ENCODE measurements at regions not wholly inside any gene's neighbourhood (a gene's known extent, or its start where the extent isn't known, plus 50 kb on each side); places are given as distances from the start of the nearest gene placed in this dataset.
A peak's percentile ranks its signal among the peaks of the same experiment; 100 is the strongest.

GRCh38 chr1:99384021-99384420 is 119.7 kb downstream of the PLPPR4 start:
- Histone ChIP-seq H2AK5ac (ENCODE audit: low read depth, low read length) (no peak overlapping the region), H2AFZ (ENCODE audit: low read length) (peak overlapping the region; percentile 76; the same call in 1 of the 2 replicates)
- TF ChIP-seq CBX8 (IDR thresholded peaks at IDR 0.05; ENCODE audit: borderline replicate concordance, low read depth, low read length), result no peak
- TF ChIP-seq HDAC2 (IDR thresholded peaks at IDR 0.05; ENCODE audit: borderline replicate concordance in 1 of 2, low read depth in 2 of 2, low read length in 2 of 2), result no peak
- no peak for TF ChIP-seq KDM1A (IDR thresholded peaks at IDR 0.05; ENCODE audit: borderline replicate concordance, low read length)
- no peak for TF ChIP-seq EP300 (IDR thresholded peaks at IDR 0.05; ENCODE audit: borderline replicate concordance in 1 of 2, low read depth in 2 of 2, low read length in 2 of 2)
- no peak for TF ChIP-seq SRF (IDR thresholded peaks at IDR 0.05; ENCODE audit: low read depth, low read length)
- TF ChIP-seq BRCA1 (IDR thresholded peaks at IDR 0.05; ENCODE audit: low read depth, low read length), result no peak
- TF ChIP-seq CEBPB (IDR thresholded peaks at IDR 0.05; ENCODE audit: low read depth, low read length), result no peak
- TF ChIP-seq KDM4A (IDR thresholded peaks at IDR 0.05; ENCODE audit: low read depth, low read length, severe bottlenecking), result no peak
- no peak for TF ChIP-seq SP4 (IDR thresholded peaks at IDR 0.05; ENCODE audit: low read length)
- no peak for TF ChIP-seq USF2 (IDR thresholded peaks at IDR 0.05; ENCODE audit: low read length)
- no peak for TF ChIP-seq POLR2AphosphoS5 (IDR thresholded peaks at IDR 0.05; ENCODE audit: low read depth, low read length)
- no peak for TF ChIP-seq RAD21 (IDR thresholded peaks at IDR 0.05 in 1 of 2, conservative IDR thresholded peaks at IDR 0.05 in 1 of 2; ENCODE audit: low read depth in 2 of 2, low read length in 2 of 2)
- no peak for TF ChIP-seq SP1 (IDR thresholded peaks at IDR 0.05; ENCODE audit: low read depth, low read length)

More at GRCh38 chr1:99384021-99384420, 119.7 kb downstream of the PLPPR4 start:
- H3K79me2 ChIP-seq (ENCODE audit: control insufficient read depth in 1 of 2, insufficient read depth in 2 of 2, low read length in 2 of 2), result no peaks in the 10 kb centered on the region
- no peak overlapping the region for H2BK12ac ChIP-seq (ENCODE audit: low read depth, low read length)
- no peak overlapping the region for H2BK20ac ChIP-seq (ENCODE audit: low read length)
- no peak overlapping the region for H4K5ac ChIP-seq (ENCODE audit: insufficient read length, low read depth, low read length)
- H3K9ac ChIP-seq (replicated peaks in 1 of 4; ENCODE audit: extremely low read depth in 1 of 4, low read depth in 3 of 4, low read length in 3 of 4), result no peak overlapping the region
- H3K4me2 ChIP-seq (ENCODE audit: insufficient read depth in 1 of 2, low read depth in 2 of 2, low read length in 2 of 2), result no peak overlapping the region
- H3K23ac ChIP-seq (ENCODE audit: insufficient read length), result no peak overlapping the region
- no peaks in the 10 kb centered on the region for H3K23me2 ChIP-seq (ENCODE audit: low read depth, low read length)
- H3K18ac ChIP-seq (ENCODE audit: extremely low read depth, low read length), result no peak overlapping the region
- no peaks in the 10 kb centered on the region for H3K27me3 ChIP-seq (replicated peaks in 1 of 4; ENCODE audit: control insufficient read depth in 3 of 4, extremely low read depth in 1 of 4, insufficient read depth in 3 of 4, low read length in 3 of 4)
- H2BK120ac ChIP-seq (replicated peaks; ENCODE audit: low read depth, low read length), result no peak overlapping the region
- no peak overlapping the region for H2BK5ac ChIP-seq (ENCODE audit: low read depth, low read length)
- no peaks in the 10 kb centered on the region for H3K4me1 ChIP-seq (replicated peaks in 1 of 4; ENCODE audit: control insufficient read depth in 3 of 4, insufficient read depth in 4 of 4, low read length in 3 of 4)
- no peak overlapping the region for H4K8ac ChIP-seq (ENCODE audit: extremely low read depth, insufficient read depth, low read length)
- ChIA-PET CTCF (ENCODE audit: partially characterized antibody) (no interaction called here), POLR2A (ENCODE audit: partially characterized antibody) (no interaction called here)
- no peaks in the 10 kb centered on the region for H3K36me3 ChIP-seq (ENCODE audit: control insufficient read depth in 2 of 4, insufficient read depth in 4 of 4, low read length in 3 of 4)
- H3K9me3 ChIP-seq (ENCODE audit: insufficient read depth in 2 of 2, low read depth in 1 of 2, low read length in 1 of 2), result no peaks in the 10 kb centered on the region
- no peak overlapping the region for H3K56ac ChIP-seq (replicated peaks; ENCODE audit: insufficient read length, low read depth, low read length)
- no peak overlapping the region for H3K27ac ChIP-seq (ENCODE audit: low read depth, low read length)
- H3K14ac ChIP-seq (ENCODE audit: insufficient read length), result no peak overlapping the region
- H4K20me1 ChIP-seq (replicated peaks in 1 of 2; ENCODE audit: control insufficient read depth in 1 of 2, insufficient read depth in 2 of 2, low read length in 2 of 2), result no peaks in the 10 kb centered on the region
- no peak overlapping the region for H2BK15ac ChIP-seq (ENCODE audit: low read length)
- 86% methylated on average over 4 of the region's 4 CpGs; no CpG with 5 or more reads in 1 of the 2 experiments for WGBS, 2 experiments (ENCODE audit: extremely low coverage in 1 of 2, insufficient coverage in 1 of 2, insufficient read length in 1 of 2, insufficient replicate concordance in 2 of 2, low coverage in 1 of 2, low lambda C conversion rate in 2 of 2, missing lambda C conversion rate in 1 of 2)
- no peak overlapping the region for H3K4me3 ChIP-seq (ENCODE audit: extremely low read depth in 1 of 4, insufficient read depth in 2 of 4, low read depth in 3 of 4, low read length in 4 of 4)
- no peak overlapping the region for H3K4ac ChIP-seq (replicated peaks; ENCODE audit: insufficient read length, low read depth, low read length)
- no peak for FAIRE-seq
- no peak overlapping the region for H4K91ac ChIP-seq (replicated peaks; ENCODE audit: insufficient read length, low read length)
- no peak for DNase-seq (ENCODE audit: low read depth in 1 of 2, low spot score in 2 of 2)
- H3K79me1 ChIP-seq (ENCODE audit: low read depth, low read length), result no peaks in the 10 kb centered on the region
